GM20431 (cell line): ENCODE measurements at regions not wholly inside any gene's neighbourhood (a gene's known extent, or its start where the extent isn't known, plus 50 kb on each side); places are given as distances from the start of the nearest gene placed in this dataset.
"Not testable (repeated sequence)": the region's sequence is repeated elsewhere in the genome, so short reads cannot be mapped to it uniquely, and the experiment has no call there.

ENCODE experiments used
- in situ Hi-C: fragments of 300-500 bp; cut with MseI, MboI; formaldehyde crosslinking; loops from one replicate; pipeline ENCODE4 v1.15.0; 2020; ENCODE audit warnings: low sequenced_read_pairs; ENCODE audit not compliant: unreplicated experiment

DNA sequence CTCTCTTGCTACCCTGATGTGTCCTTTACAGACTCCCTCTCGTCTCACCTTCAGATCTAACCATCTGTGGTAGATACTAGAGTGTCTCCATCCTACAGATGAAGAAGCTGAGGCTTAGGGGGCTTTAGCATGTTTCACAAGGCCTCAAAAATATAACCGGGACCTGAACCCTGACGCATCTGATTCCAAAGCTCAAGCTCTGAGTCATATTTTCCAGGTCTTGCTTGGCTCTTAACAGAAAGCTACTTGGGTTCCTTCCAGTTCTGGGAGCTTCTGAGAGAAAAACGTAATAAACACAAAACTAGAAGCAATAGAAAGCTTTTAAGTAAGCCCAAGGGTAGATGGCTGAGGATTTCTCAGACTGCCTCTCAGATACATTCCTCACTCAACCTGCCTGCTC, 224.3 kb upstream of the EEF2KMT start:
- in situ Hi-C loops = no loop called here

- in situ Hi-C loops = no loop called here
These were observed 222.2 kb upstream of the EEF2KMT start for GRCh38 chr16:5319799-5320198.

- in situ Hi-C loops = no loop called here
These were observed 218.3 kb upstream of the EEF2KMT start for GRCh38 chr16:5315914-5316313.

DNA sequence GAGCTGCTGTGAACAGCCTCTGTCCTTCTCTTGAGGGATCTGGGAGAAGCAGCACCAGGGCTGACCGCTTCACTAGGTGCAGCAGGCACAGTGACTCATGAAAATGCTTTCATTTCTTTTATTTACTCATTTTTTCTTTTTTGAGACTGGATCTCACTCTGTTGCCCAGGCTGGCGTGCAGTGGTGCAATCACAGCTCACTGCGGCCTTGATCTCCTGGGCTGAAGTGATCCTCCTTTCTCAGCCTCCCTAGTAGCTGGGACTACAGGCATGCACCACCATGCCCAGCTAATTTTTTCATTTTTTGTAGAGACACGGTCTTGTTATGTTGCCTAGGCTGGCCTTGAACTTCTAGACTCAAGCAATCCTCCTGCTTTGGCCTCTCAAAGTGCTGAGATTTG, 216.8 kb upstream of the EEF2KMT start:
- in situ Hi-C loops = no loop called here

GRCh38 chr16:5309946-5310611, 212.5 kb upstream of the EEF2KMT start:
- in situ Hi-C loops = no loop called here

DNA sequence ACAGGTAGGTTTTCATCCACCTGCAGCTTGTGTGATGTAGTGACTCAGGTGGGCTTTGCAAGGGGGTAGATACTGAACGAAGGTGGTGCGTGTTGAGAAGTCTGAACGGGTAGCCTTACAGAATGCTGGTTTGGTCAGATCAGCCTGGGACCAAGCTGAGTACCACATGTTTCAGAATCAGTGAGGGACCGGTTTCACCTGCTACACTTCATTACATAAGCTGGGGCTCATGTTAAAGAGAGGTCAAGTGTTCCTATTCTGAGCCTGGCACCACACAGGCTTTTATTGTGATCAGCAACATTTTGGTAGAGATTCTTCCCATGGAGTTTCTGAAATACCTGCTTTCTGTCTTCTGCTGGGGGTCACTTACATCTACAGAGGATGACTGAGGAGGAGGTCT, 207.4 kb upstream of the EEF2KMT start:
- in situ Hi-C loops = no loop called here

GRCh38 chr16:5302372-5303114, 204.9 kb upstream of the EEF2KMT start:
- in situ Hi-C loops = no loop called here

DNA sequence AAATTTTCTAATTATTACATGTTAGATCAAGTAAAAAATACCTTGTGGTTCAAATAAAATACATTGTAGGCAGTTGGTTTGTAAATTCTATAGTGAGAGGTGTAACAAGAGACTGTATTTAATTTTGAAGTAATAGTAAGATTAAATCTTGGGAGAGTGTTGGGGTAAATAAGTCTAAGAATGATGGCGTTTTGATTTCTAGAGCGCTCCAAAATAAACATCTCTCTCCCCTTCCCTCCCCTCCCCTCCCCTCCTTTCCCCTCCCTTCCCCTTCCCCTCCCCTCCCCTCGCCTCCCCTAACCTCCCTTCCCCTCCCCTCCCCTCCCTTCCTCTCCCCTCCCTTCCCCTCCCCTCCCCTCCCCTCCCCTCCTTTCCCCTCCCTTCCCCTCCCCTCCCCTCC, 200.6 kb upstream of the EEF2KMT start:
- in situ Hi-C loops = no loop called here

DNA sequence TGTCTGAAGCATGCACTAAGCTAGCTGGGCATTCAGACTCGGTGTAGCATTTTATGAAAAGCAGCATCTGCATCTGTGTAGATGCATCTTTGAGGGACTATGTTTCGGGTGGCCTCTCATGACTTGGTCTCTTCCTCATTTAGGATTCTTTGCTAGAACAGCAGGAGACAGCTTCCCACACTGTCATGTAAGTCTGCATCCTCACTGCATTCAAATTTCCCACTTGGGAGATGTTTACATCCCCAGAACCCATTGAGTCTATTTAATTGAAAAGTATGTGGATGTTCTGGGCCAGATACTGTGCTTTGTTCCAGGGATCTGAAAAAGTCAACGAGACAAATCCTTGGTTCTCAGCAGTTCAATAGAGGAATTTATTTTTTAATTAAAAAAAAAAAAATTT, 198.6 kb upstream of the EEF2KMT start:
- in situ Hi-C loops = no loop called here

DNA sequence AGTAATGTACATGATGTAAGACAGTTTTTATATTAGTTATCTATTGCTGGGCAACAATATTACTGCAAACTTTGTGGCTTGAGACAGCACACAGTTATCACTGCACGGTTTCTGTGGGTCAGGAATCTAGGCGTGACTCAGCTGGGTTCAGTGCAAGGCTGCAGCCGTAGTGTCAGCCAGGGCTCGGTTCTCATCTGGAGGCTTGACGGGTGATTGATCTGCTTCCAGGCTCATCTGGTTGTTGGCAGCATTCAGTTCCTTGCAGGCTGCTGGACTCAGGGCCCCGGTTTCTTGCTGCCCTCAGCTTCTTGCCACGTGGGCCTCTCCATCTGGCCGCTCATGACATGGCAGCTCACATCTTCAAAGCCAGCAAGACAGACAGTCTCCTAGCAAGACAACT, 197.7 kb upstream of the EEF2KMT start:
- in situ Hi-C loops = not testable (repeated sequence)

DNA sequence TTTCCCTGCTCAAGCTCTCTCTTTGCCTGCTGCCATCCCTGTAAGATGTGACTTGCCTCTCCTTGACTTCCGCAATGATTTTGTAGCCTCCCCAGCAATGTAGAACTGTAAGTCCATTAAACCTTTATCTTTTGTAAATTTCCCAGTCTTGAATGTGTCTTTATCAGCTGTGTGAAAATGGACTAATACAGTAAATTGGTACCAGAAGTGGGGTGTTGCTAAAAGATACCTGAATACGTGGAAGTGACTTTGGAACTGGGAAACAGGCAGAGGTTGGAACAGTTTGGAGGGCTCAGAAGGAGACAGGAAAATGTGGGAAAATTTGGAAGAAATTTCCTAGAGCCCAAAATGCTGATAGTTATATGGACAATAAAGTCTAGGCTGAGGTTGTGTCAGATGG, 184.6 kb upstream of the EEF2KMT start:
- in situ Hi-C loops = not testable (repeated sequence)

DNA sequence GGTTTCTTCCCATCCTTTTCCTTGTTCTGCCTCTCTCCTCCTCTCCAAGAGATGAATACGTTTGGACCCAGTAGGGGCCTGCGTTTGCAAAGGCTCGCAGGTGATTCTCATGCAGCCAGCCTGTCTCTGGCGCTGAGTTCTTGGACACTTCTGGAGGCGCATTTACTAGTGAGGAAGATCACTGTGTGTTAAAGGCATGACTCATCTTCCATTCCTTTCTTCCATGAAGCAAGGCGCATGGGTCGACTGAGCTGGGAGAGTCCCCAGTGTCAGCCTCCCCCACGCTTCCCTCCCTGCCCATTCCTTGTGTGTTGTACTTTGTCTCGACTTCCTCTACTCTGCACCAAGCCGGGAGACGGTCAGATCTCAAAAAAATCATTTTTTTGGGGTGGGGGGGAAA, 159.9 kb upstream of the EEF2KMT start:
- in situ Hi-C loops = no loop called here

GRCh38 chr16:5252791-5253190, 155.2 kb upstream of the EEF2KMT start:
- in situ Hi-C loops = no loop called here

DNA sequence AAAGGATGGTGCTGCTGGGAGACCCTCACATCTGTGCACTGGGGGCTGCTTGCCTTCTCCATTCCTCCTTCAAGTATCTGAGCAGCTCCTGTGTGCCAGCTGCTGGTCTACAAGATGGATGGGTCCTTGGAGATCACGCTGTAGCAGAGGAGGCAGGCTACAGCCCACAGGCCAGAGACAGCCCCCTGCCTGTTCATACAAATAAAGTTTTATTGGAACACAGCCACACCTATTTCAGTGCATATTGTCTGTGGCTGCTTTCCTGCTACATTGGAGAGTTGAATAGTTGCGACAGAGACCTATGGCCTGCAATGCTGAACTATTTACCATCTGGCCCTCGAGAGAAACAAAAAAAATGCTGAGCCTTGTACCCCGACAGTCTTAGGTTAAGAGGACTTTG, 149.8 kb upstream of the EEF2KMT start:
- in situ Hi-C loops = loop anchor here (25.0 kb wide), 1 partner anchor 365 kb away; no protein-coding TSS in a partner anchor

DNA sequence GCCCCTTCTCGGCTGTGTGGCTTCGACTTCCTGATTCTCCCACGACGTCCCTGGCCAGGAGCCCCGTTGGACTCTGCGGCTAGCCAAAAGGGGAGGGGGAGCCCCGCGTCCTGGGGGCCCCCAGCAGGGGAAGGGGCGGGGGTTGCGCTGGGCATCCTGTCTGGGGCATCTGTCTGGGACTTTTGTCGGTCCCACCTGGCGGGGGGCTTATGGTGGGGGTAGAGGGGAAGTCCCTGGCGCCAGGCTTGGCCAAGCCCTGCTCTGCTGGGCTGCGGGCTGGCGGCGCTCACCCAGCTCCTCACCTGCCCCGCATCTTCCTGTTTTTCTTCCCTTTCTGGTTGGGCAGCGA, 142.7 kb upstream of the EEF2KMT start:
- in situ Hi-C loops = loop anchor here (25.0 kb wide), 1 partner anchor 372 kb away; no protein-coding TSS in a partner anchor

DNA sequence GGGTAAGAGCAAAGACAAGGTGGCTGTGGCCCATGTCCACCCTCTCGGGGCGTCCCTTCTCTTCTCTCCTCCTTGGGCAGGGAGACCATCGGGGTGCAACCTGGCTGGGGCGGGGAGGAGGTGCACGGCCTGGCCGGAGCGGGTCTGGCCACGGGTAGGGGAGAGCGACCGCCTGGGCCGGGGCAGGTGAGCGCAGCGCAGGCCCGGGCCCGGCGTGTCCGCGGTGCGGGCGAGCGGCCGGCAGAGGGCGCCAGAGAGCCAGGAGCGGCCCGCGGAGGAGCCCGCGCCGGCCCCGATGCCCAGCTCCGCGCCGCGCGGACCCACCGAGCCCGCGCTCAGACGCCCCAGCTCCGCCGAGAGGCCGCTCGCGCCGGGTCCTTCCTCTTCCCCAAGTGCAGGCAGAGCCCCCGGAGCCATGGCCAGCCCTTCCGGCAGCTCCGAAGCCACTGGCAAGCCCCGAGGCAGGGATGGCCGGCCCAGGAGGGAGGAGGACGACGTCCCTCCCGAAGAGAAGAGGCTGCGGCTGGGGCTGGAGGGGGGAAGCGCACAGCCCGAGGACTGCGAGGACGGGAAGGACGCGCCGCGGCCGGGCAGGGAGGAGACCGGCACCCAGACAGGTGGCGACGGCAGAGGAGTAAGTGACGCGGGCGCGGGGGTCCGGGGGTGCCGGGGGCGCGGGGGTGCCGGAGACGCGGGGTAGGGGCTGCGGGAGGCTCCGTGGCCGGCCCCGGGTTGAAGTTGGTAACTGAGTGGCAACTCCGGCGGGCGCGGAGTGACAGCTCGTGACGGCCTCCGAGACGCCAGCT, 142.1 kb upstream of the EEF2KMT start:
- in situ Hi-C loops = loop anchor here (25.0 kb wide), 1 partner anchor 373 kb away; no protein-coding TSS in a partner anchor

- in situ Hi-C loops = loop anchor here (25.0 kb wide), 1 partner anchor 377 kb away; no protein-coding TSS in a partner anchor
These were observed 137.5 kb upstream of the EEF2KMT start for GRCh38 chr16:5235119-5235518.

GRCh38 chr16:5234295-5235050, 136.9 kb upstream of the EEF2KMT start:
- in situ Hi-C loops = loop anchor here (25.0 kb wide), 1 partner anchor 378 kb away; no protein-coding TSS in a partner anchor

DNA sequence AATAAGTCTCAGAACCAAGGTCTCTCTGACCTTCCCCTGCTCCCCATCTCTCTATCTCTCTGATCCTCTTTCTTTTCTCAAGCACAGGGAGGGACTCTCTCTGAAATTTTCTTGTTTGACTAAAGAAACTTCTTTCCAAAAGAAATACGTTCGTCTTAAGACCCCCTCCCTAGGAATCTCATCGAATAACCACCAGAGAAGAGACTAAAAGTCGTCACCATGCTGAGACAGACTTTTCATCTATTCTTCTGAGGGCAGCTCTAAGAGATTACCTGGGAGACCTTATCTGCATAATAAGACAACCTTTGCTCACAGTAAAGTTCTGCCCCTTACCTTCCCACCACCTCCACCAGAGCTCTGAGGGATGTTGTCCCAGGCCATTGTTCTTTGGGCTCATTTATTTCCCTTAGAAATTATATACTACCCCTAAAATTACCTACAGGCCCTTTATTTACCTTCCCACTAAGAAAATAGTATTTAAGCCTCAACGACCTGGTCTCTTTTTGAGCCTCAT, 133.7 kb upstream of the EEF2KMT start:
- in situ Hi-C loops = loop anchor here (25.0 kb wide), 1 partner anchor 381 kb away; no protein-coding TSS in a partner anchor

DNA sequence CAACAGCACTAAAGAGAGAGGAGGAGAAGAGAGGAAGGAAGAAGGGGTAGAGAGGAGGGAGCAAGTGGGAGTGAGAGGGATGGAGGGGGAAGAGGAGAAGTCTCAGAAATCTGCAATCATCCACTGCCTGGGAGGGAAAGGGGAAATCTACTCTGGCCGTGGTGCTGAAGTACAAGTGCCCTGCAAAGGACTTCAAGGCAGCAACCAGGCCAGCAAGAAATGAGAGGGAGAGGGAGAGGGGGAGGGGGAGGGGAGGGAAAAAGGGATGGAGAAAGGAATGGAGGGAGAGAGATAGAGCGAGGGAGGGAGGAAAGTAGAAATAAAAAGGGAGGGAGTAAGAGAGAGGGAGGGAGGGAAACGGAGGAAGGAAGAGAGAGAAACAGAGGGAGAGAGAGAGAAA, 130.8 kb upstream of the EEF2KMT start:
- in situ Hi-C loops = loop anchor here (25.0 kb wide), 1 partner anchor 384 kb away; no protein-coding TSS in a partner anchor
